ENCODE measurements at regions not wholly inside any gene's neighbourhood (a gene's known extent, or its start where the extent isn't known, plus 50 kb on each side); places are given as distances from the start of the nearest gene placed in this dataset.

- no peak for DNase-seq
- H3K9me3 ChIP-seq, result no peaks in the 10 kb centered on the region
- no peak overlapping the region for H3K27ac ChIP-seq
Observed at GRCh38 chrX:142742581-142742980, 283.1 kb upstream of the SPANXN4 start.

DNA sequence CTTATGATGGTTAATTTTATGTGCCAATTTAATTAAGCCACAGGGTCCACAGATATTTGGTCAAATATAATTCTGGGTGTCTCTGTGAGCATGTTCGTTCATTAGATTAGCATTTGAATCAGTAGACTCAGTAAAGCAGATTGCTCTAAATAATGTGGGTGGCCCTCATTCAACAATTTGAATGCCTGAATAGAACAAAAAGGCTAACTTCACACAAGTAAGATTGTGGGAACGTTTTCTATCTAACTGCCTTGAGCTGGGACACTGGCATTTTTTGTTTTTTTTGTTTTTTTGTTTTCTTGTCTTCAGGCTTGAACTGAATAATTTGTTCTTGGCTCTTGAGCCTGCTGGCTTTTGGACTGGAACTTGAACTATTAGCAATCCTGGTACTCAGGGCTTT lies 292.4 kb upstream of the SPANXN4 start:
- Histone ChIP-seq H3K9me3 (no peaks in the 10 kb centered on the region), H3K27me3 (no peaks in the 10 kb centered on the region), H3K27ac (no peak overlapping the region), H3K4me1 (no peaks in the 10 kb centered on the region), H3K4me3 (no peak overlapping the region), H3K36me3 (no peaks in the 10 kb centered on the region)
- DNase-seq, result no peak
- TF ChIP-seq POLR2A (IDR thresholded peaks at IDR 0.05), result no peak
- TF ChIP-seq, protein P1, sequence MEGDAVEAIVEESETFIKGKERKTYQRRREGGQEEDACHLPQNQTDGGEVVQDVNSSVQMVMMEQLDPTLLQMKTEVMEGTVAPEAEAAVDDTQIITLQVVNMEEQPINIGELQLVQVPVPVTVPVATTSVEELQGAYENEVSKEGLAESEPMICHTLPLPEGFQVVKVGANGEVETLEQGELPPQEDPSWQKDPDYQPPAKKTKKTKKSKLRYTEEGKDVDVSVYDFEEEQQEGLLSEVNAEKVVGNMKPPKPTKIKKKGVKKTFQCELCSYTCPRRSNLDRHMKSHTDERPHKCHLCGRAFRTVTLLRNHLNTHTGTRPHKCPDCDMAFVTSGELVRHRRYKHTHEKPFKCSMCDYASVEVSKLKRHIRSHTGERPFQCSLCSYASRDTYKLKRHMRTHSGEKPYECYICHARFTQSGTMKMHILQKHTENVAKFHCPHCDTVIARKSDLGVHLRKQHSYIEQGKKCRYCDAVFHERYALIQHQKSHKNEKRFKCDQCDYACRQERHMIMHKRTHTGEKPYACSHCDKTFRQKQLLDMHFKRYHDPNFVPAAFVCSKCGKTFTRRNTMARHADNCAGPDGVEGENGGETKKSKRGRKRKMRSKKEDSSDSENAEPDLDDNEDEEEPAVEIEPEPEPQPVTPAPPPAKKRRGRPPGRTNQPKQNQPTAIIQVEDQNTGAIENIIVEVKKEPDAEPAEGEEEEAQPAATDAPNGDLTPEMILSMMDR (IDR thresholded peaks at IDR 0.05), result no peak

More at GRCh38 chrX:142742581-142742980, 283.1 kb upstream of the SPANXN4 start:
- TF ChIP-seq, protein P1 (IDR thresholded peaks at IDR 0.05), result no peak
- no peak for TF ChIP-seq POLR2A (IDR thresholded peaks at IDR 0.05)
- no peaks in the 10 kb centered on the region for H3K4me1 ChIP-seq
- no peaks in the 10 kb centered on the region for H3K27me3 ChIP-seq
- H3K36me3 ChIP-seq, result no peaks in the 10 kb centered on the region
- H3K4me3 ChIP-seq, result no peak overlapping the region

GRCh38 chrX:142711796-142712290 lies 313.9 kb upstream of the SPANXN4 start:
- TF ChIP-seq, protein P1 (IDR thresholded peaks at IDR 0.05), result no peak
- TF ChIP-seq POLR2A (IDR thresholded peaks at IDR 0.05), result no peak
- no peak overlapping the region for H3K27ac ChIP-seq
- no peak for DNase-seq
- no peak overlapping the region for H3K4me3 ChIP-seq
- H3K4me1 ChIP-seq, result no peaks in the 10 kb centered on the region
- H3K27me3 ChIP-seq, result no peaks in the 10 kb centered on the region
- H3K9me3 ChIP-seq, result no peaks in the 10 kb centered on the region
- H3K36me3 ChIP-seq, result no peaks in the 10 kb centered on the region

DNA sequence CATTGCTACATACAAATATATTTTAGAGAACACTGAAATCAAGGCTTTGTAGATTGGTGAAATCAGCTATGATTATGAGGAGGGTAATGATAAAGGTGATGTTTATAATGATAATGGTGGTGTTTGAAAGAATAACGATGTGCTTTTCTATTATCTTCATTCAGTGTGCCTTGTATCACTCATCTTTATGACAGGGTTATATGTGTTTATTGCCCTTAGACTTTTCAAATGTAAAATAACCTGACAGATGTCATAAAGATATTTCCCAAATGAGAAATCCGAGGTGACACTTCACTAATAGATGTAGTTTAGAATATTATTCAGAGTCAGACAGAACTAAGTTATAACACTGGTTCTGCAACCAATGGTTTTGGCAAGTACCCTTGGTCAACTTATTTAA lies 323.0 kb upstream of the SPANXN4 start:
- DNase-seq, result no peak
- Histone ChIP-seq H3K9me3 (no peaks in the 10 kb centered on the region), H3K27me3 (no peaks in the 10 kb centered on the region), H3K4me3 (no peak overlapping the region), H3K4me1 (no peaks in the 10 kb centered on the region), H3K36me3 (no peaks in the 10 kb centered on the region), H3K27ac (no peak overlapping the region)
- TF ChIP-seq, protein P1 (IDR thresholded peaks at IDR 0.05), result no peak
- TF ChIP-seq POLR2A (IDR thresholded peaks at IDR 0.05), result no peak

DNA sequence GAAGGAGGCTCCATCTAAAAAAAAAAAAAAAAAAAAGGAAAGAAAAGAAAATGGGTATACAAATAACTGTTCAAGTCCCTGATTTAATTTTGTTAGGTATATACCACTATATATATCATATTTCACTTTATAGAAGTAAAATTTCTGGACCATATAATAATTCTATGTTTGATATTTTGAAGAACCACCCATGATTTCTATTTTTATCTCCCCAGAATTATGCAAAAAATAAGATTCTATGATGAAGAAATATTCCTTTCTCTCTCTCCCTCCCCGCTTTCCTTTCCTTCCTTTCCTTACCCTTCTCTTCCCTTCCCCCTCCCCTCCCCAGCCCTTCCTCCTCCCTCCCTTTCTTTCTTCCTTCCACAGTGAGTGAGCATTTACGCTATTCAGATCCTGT lies 337.5 kb upstream of the SPANXN4 start:
- no peaks in the 10 kb centered on the region for H3K36me3 ChIP-seq
- DNase-seq, result no peak
- no peak overlapping the region for H3K4me3 ChIP-seq
- H3K27ac ChIP-seq, result no peak overlapping the region
- TF ChIP-seq, protein P1 (IDR thresholded peaks at IDR 0.05), result no peak
- no peak for TF ChIP-seq POLR2A (IDR thresholded peaks at IDR 0.05)
- no peaks in the 10 kb centered on the region for H3K9me3 ChIP-seq
- H3K27me3 ChIP-seq, result no peaks in the 10 kb centered on the region
- no peaks in the 10 kb centered on the region for H3K4me1 ChIP-seq
